Endodermal cell (in vitro differentiated cells): ENCODE measurements at regions not wholly inside any gene's neighbourhood (a gene's known extent, or its start where the extent isn't known, plus 50 kb on each side); places are given as distances from the start of the nearest gene placed in this dataset.

Experiments used
- DNase-seq: peaks from one replicate; pipeline ENCODE4 v3.0.0-alpha.2; 2017
- H3K27ac ChIP-seq: 2 replicates; pipeline ENCODE4 v1.5.1; 2013; ENCODE audit warnings: mild to moderate bottlenecking, low read depth, low read length, moderate library complexity
- H3K27me3 ChIP-seq: 2 replicates; pipeline ENCODE4 v1.6.1; 2013; ENCODE audit warnings: mild to moderate bottlenecking, low read length, moderate library complexity; ENCODE audit not compliant: insufficient read depth, control insufficient read depth, poor library complexity, severe bottlenecking
- H3K36me3 ChIP-seq: 2 replicates; pipeline ENCODE4 v1.7.0; 2013; ENCODE audit warnings: mild to moderate bottlenecking, low read length, moderate library complexity; ENCODE audit not compliant: control insufficient read depth, insufficient read depth
- H3K4me1 ChIP-seq: one replicate; pipeline ENCODE4 v1.7.0; 2013; ENCODE audit warnings: low read length; ENCODE audit not compliant: control insufficient read depth, insufficient read depth
- H3K4me3 ChIP-seq: 2 replicates; pipeline ENCODE4 v1.5.1; 2013; ENCODE audit warnings: mild to moderate bottlenecking, low read length, moderate library complexity
- H3K9ac ChIP-seq: 2 replicates; pipeline ENCODE4 v1.6.1; 2013; ENCODE audit warnings: mild to moderate bottlenecking, low read length, moderate library complexity; ENCODE audit not compliant: poor library complexity, severe bottlenecking; ENCODE audit errors: extremely low read depth
- H3K9me3 ChIP-seq: 2 replicates; pipeline ENCODE4 v1.6.1; 2013; ENCODE audit warnings: mild to moderate bottlenecking, low read length, moderate library complexity; ENCODE audit not compliant: control insufficient read depth
- H3K27ac Mint-ChIP-seq: 2 replicates; pipeline ENCODE4 v1.8.0; 2020; ENCODE audit warnings: mixed read lengths
- H3K27me3 Mint-ChIP-seq: 2 replicates; pipeline ENCODE4 v1.8.0; 2021; ENCODE audit warnings: mild to moderate bottlenecking, mixed read lengths; ENCODE audit not compliant: insufficient read depth
- H3K36me3 Mint-ChIP-seq: 2 replicates; pipeline ENCODE4 v1.8.0; 2020; ENCODE audit warnings: low read depth, mixed read lengths
- H3K4me1 Mint-ChIP-seq: 2 replicates; pipeline ENCODE4 v1.8.0; 2020; ENCODE audit warnings: mixed read lengths
- H3K4me3 Mint-ChIP-seq: 2 replicates; pipeline ENCODE4 v1.8.0; 2020; ENCODE audit warnings: mild to moderate bottlenecking, moderate library complexity, mixed read lengths
- H3K9me3 Mint-ChIP-seq: 2 replicates; pipeline ENCODE4 v1.8.0; 2020; ENCODE audit warnings: mild to moderate bottlenecking, mixed read lengths
- CTCF ChIP-seq: fragments of 200-600 bp; sonication (generic); conservative IDR thresholded peaks from 2 replicates; pipeline ENCODE4 v1.5.0; 2021; ENCODE audit warnings: antibody characterized with exemption, mild to moderate bottlenecking
- WGBS, 2 experiments: methylation state at CpG; one replicate each; pipeline versions ENCODE4 v1.1.5 to v1.1.7; 2013; ENCODE audit warnings: missing lambda C conversion rate in 2 of 2, mixed read lengths in 1 of 2; ENCODE audit not compliant: insufficient coverage in 1 of 2, insufficient read length in 1 of 2; 5-methylcytosine and 5-hydroxymethylcytosine counted together

- Histone ChIP-seq H3K9me3 (peaks cover 15% of the 10 kb centered on the region), H3K4me1 (no peaks in the 10 kb centered on the region), H3K9ac (no peak overlapping the region), H3K4me3 (no peak overlapping the region), H3K27ac (no peak overlapping the region), H3K36me3 (no peaks in the 10 kb centered on the region), H3K27me3 (no peaks in the 10 kb centered on the region)
- Mint-ChIP-seq H3K4me1 (no peaks in the 10 kb centered on the region), H3K4me3 (no peak overlapping the region), H3K36me3 (no peaks in the 10 kb centered on the region), H3K27ac (no peak overlapping the region), H3K9me3 (peaks cover 39% of the 10 kb centered on the region), H3K27me3 (no peaks in the 10 kb centered on the region)
- TF ChIP-seq CTCF, result no peak
- DNase-seq, result no peak
- 89% methylated on average over 1 of the region's 1 CpG; no CpG with 5 or more reads in 1 of the 2 experiments for WGBS, 2 experiments
Observed at GRCh38 chr1:170461291-170461747, 70.6 kb upstream of the GORAB start.

GRCh38 chr1:170461762-170462384, 70.1 kb upstream of the GORAB start:
- no peak for TF ChIP-seq CTCF
- no peak overlapping the region for H3K9ac ChIP-seq

GRCh38 chr1:170470121-170470520, 61.8 kb upstream of the GORAB start:
- Histone ChIP-seq H3K4me1 (no peaks in the 10 kb centered on the region), H3K4me3 (no peak overlapping the region), H3K9ac (no peak overlapping the region), H3K36me3 (no peaks in the 10 kb centered on the region), H3K9me3 (no peaks in the 10 kb centered on the region), H3K27me3 (no peaks in the 10 kb centered on the region), H3K27ac (no peak overlapping the region)
- TF ChIP-seq CTCF, result no peak
- no peak for DNase-seq
- H3K27ac Mint-ChIP-seq, result no peak overlapping the region
- no peaks in the 10 kb centered on the region for H3K4me1 Mint-ChIP-seq
- WGBS, 2 experiments, result 83% methylated on average over 1 of the region's 1 CpG; no CpG with 5 or more reads in 1 of the 2 experiments
- peaks cover 2% of the 10 kb centered on the region for H3K9me3 Mint-ChIP-seq
- no peak overlapping the region for H3K4me3 Mint-ChIP-seq
- no peaks in the 10 kb centered on the region for H3K36me3 Mint-ChIP-seq
- H3K27me3 Mint-ChIP-seq, result no peaks in the 10 kb centered on the region

More at GRCh38 chr1:170461762-170462384, 70.1 kb upstream of the GORAB start:
- Mint-ChIP-seq H3K36me3 (no peaks in the 10 kb centered on the region), H3K27me3 (no peaks in the 10 kb centered on the region), H3K4me1 (no peaks in the 10 kb centered on the region), H3K9me3 (peaks cover 35% of the 10 kb centered on the region), H3K4me3 (no peak overlapping the region), H3K27ac (no peak overlapping the region)
- no peaks in the 10 kb centered on the region for H3K27me3 ChIP-seq
- WGBS, 2 experiments, result 93 to 100% methylated on average over 3 to 4 of the region's 4 CpGs
- H3K27ac ChIP-seq, result no peak overlapping the region
- DNase-seq, result no peak
- peaks cover 15% of the 10 kb centered on the region for H3K9me3 ChIP-seq
- H3K4me1 ChIP-seq, result no peaks in the 10 kb centered on the region
- H3K36me3 ChIP-seq, result no peaks in the 10 kb centered on the region
- H3K4me3 ChIP-seq, result no peak overlapping the region
